Activated gamma-delta T cell treated with Interleukin-2 at 50 U/mL for 16 hours (primary cell): ENCODE measurements at regions not wholly inside any gene's neighbourhood (a gene's known extent, or its start where the extent isn't known, plus 50 kb on each side); places are given as distances from the start of the nearest gene placed in this dataset.

Experiments
- DNase-seq: peaks from one replicate; pipeline ENCODE4 v3.0.0-alpha.2; 2020

- DNase-seq = no peak
Observed at GRCh38 chr3:13167829-13168228, 94.6 kb upstream of the IQSEC1 start.

GRCh38 chr3:13167064-13167743, 94.0 kb upstream of the IQSEC1 start:
- DNase-seq = no peak

GRCh38 chr3:13166243-13167063, 93.2 kb upstream of the IQSEC1 start:
- no peak for DNase-seq

- DNase-seq = no peak
Observed at GRCh38 chr3:13165576-13165975, 92.3 kb upstream of the IQSEC1 start.

- DNase-seq = no peak
Observed at GRCh38 chr3:13164893-13165492, 91.8 kb upstream of the IQSEC1 start.

- no peak for DNase-seq
Observed at GRCh38 chr3:13163848-13164382, 90.7 kb upstream of the IQSEC1 start.

- DNase-seq = no peak
Observed at GRCh38 chr3:13162549-13163320, 89.5 kb upstream of the IQSEC1 start.

- no peak for DNase-seq
Observed at GRCh38 chr3:13161771-13162535, 88.7 kb upstream of the IQSEC1 start.

GRCh38 chr3:13161021-13161759, 88.0 kb upstream of the IQSEC1 start:
- no peak for DNase-seq

GRCh38 chr3:13160619-13161018, 87.4 kb upstream of the IQSEC1 start:
- no peak for DNase-seq

GRCh38 chr3:13159890-13160289, 86.7 kb upstream of the IQSEC1 start:
- DNase-seq = no peak

- DNase-seq = no peak
Observed at GRCh38 chr3:13158871-13159270, 85.6 kb upstream of the IQSEC1 start.

- DNase-seq = no peak
Observed at GRCh38 chr3:13158408-13158807, 85.2 kb upstream of the IQSEC1 start.

- DNase-seq = no peak
Observed at GRCh38 chr3:13157986-13158385, 84.8 kb upstream of the IQSEC1 start.

GRCh38 chr3:13152826-13153710, 79.8 kb upstream of the IQSEC1 start:
- DNase-seq = no peak

GRCh38 chr3:13150624-13151023, 77.4 kb upstream of the IQSEC1 start:
- no peak for DNase-seq

- DNase-seq = no peak
Observed at GRCh38 chr3:13149330-13150108, 76.3 kb upstream of the IQSEC1 start.

- DNase-seq = no peak
Observed at GRCh38 chr3:13148561-13149329, 75.5 kb upstream of the IQSEC1 start.

- DNase-seq = no peak
Observed at GRCh38 chr3:13148126-13148525, 74.9 kb upstream of the IQSEC1 start.
